IMR-90 (cell line): ENCODE measurements at regions not wholly inside any gene's neighbourhood (a gene's known extent, or its start where the extent isn't known, plus 50 kb on each side); places are given as distances from the start of the nearest gene placed in this dataset.

Experiments used
- ATAC-seq: fragments of 200-7000 bp; cut with Tn5 transposase; 2 replicates; pipeline ENCODE4 v1.9.1; 2020; ENCODE audit warnings: low read depth, mild to moderate bottlenecking, moderate library complexity
- BruUV-seq: library from RNA; stranded (reverse); fragments of 400-500 nt; replicated peaks from 2 replicates; lab custom pipeline; 2021; lab: Mats Ljungman, UMichigan
- CTCF ChIA-PET: fragments of 300-600 bp; formaldehyde crosslinking; extraction: SDS; loops from one replicate; lab custom pipeline; 2021; ENCODE audit warnings: antibody characterized with exemption; lab: Yijun Ruan, JAX
- POLR2A ChIA-PET: fragments of 300-600 bp; sonication (Branson Sonifier 250); formaldehyde crosslinking; loops from one replicate; lab custom pipeline; 2022; ENCODE audit warnings: antibody characterized with exemption; ENCODE audit not compliant: unreplicated experiment; lab: Charles Lee
- DNase-seq: peaks from one replicate; pipeline ENCODE4 v3.0.0; 2013
- H2AFZ ChIP-seq: replicated peaks from 2 replicates; pipeline ENCODE3; 2013; ENCODE audit warnings: low read length, mild to moderate bottlenecking; ENCODE audit not compliant: poor library complexity
- H2AK5ac ChIP-seq: 2 replicates; pipeline ENCODE4 v1.6.1; 2013; ENCODE audit warnings: low read depth, low read length, inconsistent platforms
- H2AK9ac ChIP-seq: replicated peaks from 2 replicates; pipeline ENCODE3; 2013; ENCODE audit warnings: mild to moderate bottlenecking, low read depth, low read length, moderate library complexity; ENCODE audit not compliant: poor library complexity
- H2BK120ac ChIP-seq: 2 replicates; pipeline ENCODE4 v1.6.1; 2013; ENCODE audit warnings: low read depth, low read length, inconsistent platforms
- H2BK15ac ChIP-seq: 3 replicates; pipeline ENCODE4 v1.6.1; 2013; ENCODE audit warnings: low read depth, low read length, inconsistent platforms
- H2BK20ac ChIP-seq: 2 replicates; pipeline ENCODE4 v1.6.1; 2013; ENCODE audit warnings: low read depth, mild to moderate bottlenecking, inconsistent platforms, low read length, moderate library complexity
- H2BK5ac ChIP-seq: 2 replicates; pipeline ENCODE4 v1.6.1; 2013; ENCODE audit warnings: mild to moderate bottlenecking, low read depth, low read length, inconsistent platforms; ENCODE audit not compliant: poor library complexity, severe bottlenecking
- H3K14ac ChIP-seq: replicated peaks from 2 replicates; pipeline ENCODE4 v1.6.1; 2013; ENCODE audit warnings: low read depth, low read length, inconsistent platforms
- H3K18ac ChIP-seq: 2 replicates; pipeline ENCODE4 v1.6.1; 2013; ENCODE audit warnings: low read depth, low read length, control low read depth
- H3K23ac ChIP-seq: 2 replicates; pipeline ENCODE4 v1.6.1; 2013; ENCODE audit warnings: low read depth, low read length, inconsistent platforms
- H3K27ac ChIP-seq: 2 replicates; pipeline ENCODE4 v1.5.1; 2013; ENCODE audit warnings: mild to moderate bottlenecking, control low read depth, low read length; ENCODE audit not compliant: insufficient read depth
- H3K27me3 ChIP-seq: 2 replicates; pipeline ENCODE4 v1.6.1; 2013; ENCODE audit warnings: low read length; ENCODE audit not compliant: control insufficient read depth, insufficient read depth
- H3K36me3 ChIP-seq: 2 replicates; pipeline ENCODE4 v1.6.1; 2013; ENCODE audit warnings: low read length, mixed read lengths; ENCODE audit not compliant: control insufficient read depth, insufficient read depth
- H3K4ac ChIP-seq: 2 replicates; pipeline ENCODE4 v1.6.1; 2013; ENCODE audit warnings: low read depth, low read length, inconsistent platforms
- H3K4me1 ChIP-seq: 2 replicates; pipeline ENCODE4 v1.6.1; 2013; ENCODE audit warnings: low read length, mixed read lengths; ENCODE audit not compliant: control insufficient read depth, insufficient read depth
- H3K4me2 ChIP-seq: 2 replicates; pipeline ENCODE4 v1.6.1; 2013; ENCODE audit warnings: low read depth, mild to moderate bottlenecking, control low read depth, low read length, moderate library complexity
- H3K4me3 ChIP-seq: 2 replicates; pipeline ENCODE4 v1.5.1; 2013; ENCODE audit warnings: low read depth, mild to moderate bottlenecking, control low read depth, low read length, moderate library complexity; ENCODE audit not compliant: insufficient read depth
- H3K56ac ChIP-seq: 2 replicates; pipeline ENCODE4 v1.6.1; 2013; ENCODE audit warnings: low read length, inconsistent platforms; ENCODE audit not compliant: insufficient read depth; ENCODE audit errors: extremely low read depth
- H3K79me1 ChIP-seq, 2 experiments: 2 replicates each; pipeline ENCODE4 v1.6.1; 2013; ENCODE audit warnings: low read length in 2 of 2, inconsistent platforms in 1 of 2, low read depth in 1 of 2
- H3K9ac ChIP-seq: 2 replicates; pipeline ENCODE4 v1.6.1; 2013; ENCODE audit warnings: low read depth, low read length, control low read depth
- H3K9me1 ChIP-seq: 2 replicates; pipeline ENCODE4 v1.6.1; 2013; ENCODE audit warnings: low read length, inconsistent platforms; ENCODE audit not compliant: insufficient read depth
- H3K9me3 ChIP-seq: 2 replicates; pipeline ENCODE4 v1.6.1; 2013; ENCODE audit warnings: low read length; ENCODE audit not compliant: control insufficient read depth, insufficient read depth
- H4K20me1 ChIP-seq: 2 replicates; pipeline ENCODE4 v1.6.1; 2013; ENCODE audit warnings: low read length, inconsistent platforms; ENCODE audit not compliant: insufficient read depth
- H4K5ac ChIP-seq: 2 replicates; pipeline ENCODE4 v1.6.1; 2013; ENCODE audit warnings: mild to moderate bottlenecking, low read depth, low read length, control low read depth
- H4K8ac ChIP-seq, 2 experiments: 2 replicates each; pipeline ENCODE4 v1.6.1; 2013; ENCODE audit warnings: low read depth in 2 of 2, low read length in 2 of 2, control low read depth in 1 of 2, inconsistent platforms in 1 of 2
- H4K91ac ChIP-seq: 2 replicates; pipeline ENCODE4 v1.6.1; 2013; ENCODE audit warnings: low read depth, low read length, inconsistent platforms; ENCODE audit not compliant: insufficient read depth
- BHLHE40 ChIP-seq: fragments of 150-350 bp; IDR thresholded peaks from 2 replicates; pipeline ENCODE4 v1.6.1; 2016; ENCODE audit warnings: mild to moderate bottlenecking, low read depth, low read length
- CEBPB ChIP-seq: IDR thresholded peaks from 2 replicates; pipeline ENCODE4 v1.6.1; 2012; ENCODE audit warnings: low read depth, low read length, improper control_type of control experiment
- CHD1 ChIP-seq: IDR thresholded peaks from 2 replicates; pipeline ENCODE4 v1.6.1; 2012; ENCODE audit warnings: low read depth, low read length, improper control_type of control experiment
- CTCF ChIP-seq: conservative IDR thresholded peaks from 2 replicates; pipeline ENCODE4 v1.5.1; 2012; ENCODE audit warnings: mild to moderate bottlenecking, low read depth, low read length, improper control_type of control experiment
- ELK1 ChIP-seq: fragments of 150-350 bp; IDR thresholded peaks from 2 replicates; pipeline ENCODE4 v1.6.1; 2016; ENCODE audit warnings: low read depth, mild to moderate bottlenecking, low read length, moderate library complexity, borderline replicate concordance
- FOS ChIP-seq: fragments of 150-350 bp; IDR thresholded peaks from 2 replicates; pipeline ENCODE4 v1.6.1; 2016; ENCODE audit warnings: low read depth, low read length
- MAFK ChIP-seq: IDR thresholded peaks from 2 replicates; pipeline ENCODE4 v1.6.1; 2012; ENCODE audit warnings: low read depth, low read length, improper control_type of control experiment
- MAZ ChIP-seq: IDR thresholded peaks from 2 replicates; pipeline ENCODE4 v1.6.1; 2012; ENCODE audit warnings: low read depth, mild to moderate bottlenecking, low read length, improper control_type of control experiment, moderate library complexity, borderline replicate concordance
- MXI1 ChIP-seq: IDR thresholded peaks from 2 replicates; pipeline ENCODE4 v1.6.1; 2012; ENCODE audit warnings: low read depth, mild to moderate bottlenecking, low read length, moderate library complexity, borderline replicate concordance
- NFE2L2 ChIP-seq: fragments of 150-350 bp; IDR thresholded peaks from 2 replicates; pipeline ENCODE4 v1.6.1; 2016; ENCODE audit warnings: low read depth, mild to moderate bottlenecking, low read length
- POLR2A ChIP-seq: IDR thresholded peaks from 2 replicates; pipeline ENCODE4 v1.6.1; 2012; ENCODE audit warnings: mild to moderate bottlenecking, low read depth, low read length
- RAD21 ChIP-seq: IDR thresholded peaks from 2 replicates; pipeline ENCODE4 v1.6.1; 2012; ENCODE audit warnings: low read length, improper control_type of control experiment
- RCOR1 ChIP-seq: IDR thresholded peaks from 2 replicates; pipeline ENCODE4 v1.6.1; 2012; ENCODE audit warnings: mild to moderate bottlenecking, low read length, improper control_type of control experiment; ENCODE audit not compliant: insufficient replicate concordance
- RFX5 ChIP-seq: IDR thresholded peaks from 2 replicates; pipeline ENCODE4 v1.8.0; 2012; ENCODE audit warnings: low read depth, mild to moderate bottlenecking, low read length, moderate library complexity
- SMC3 ChIP-seq: fragments of 150-350 bp; IDR thresholded peaks from 2 replicates; pipeline ENCODE4 v1.6.1; 2016; ENCODE audit warnings: low read depth, mild to moderate bottlenecking, antibody characterized with exemption, low read length, moderate library complexity
- USF2 ChIP-seq: fragments of 150-350 bp; IDR thresholded peaks from 2 replicates; pipeline ENCODE4 v1.6.1; 2017; ENCODE audit warnings: mild to moderate bottlenecking, antibody characterized with exemption, low read length, low read depth
- WGBS, 2 experiments: methylation state at CpG; one replicate each; pipeline versions ENCODE4 v1.1.5 to v1.1.7; 2013; ENCODE audit warnings: missing lambda C conversion rate in 2 of 2; ENCODE audit not compliant: insufficient read length in 1 of 2; ENCODE audit errors: extremely low coverage in 2 of 2; 5-methylcytosine and 5-hydroxymethylcytosine counted together
- dilution Hi-C: fragments of 300-500 bp; cut with HindIII; formaldehyde crosslinking; loops from one replicate; pipeline ENCODE4 v1.14.3; 2018; ENCODE audit warnings: low sequenced_read_pairs; ENCODE audit not compliant: unreplicated experiment
- in situ Hi-C: fragments of 300-500 bp; cut with MboI; formaldehyde crosslinking; loops from 3 replicates; pipeline ENCODE4 v1.14.3; 2019; ENCODE audit warnings: low sequenced_read_pairs, inconsistent platforms, mixed read lengths
- intact Hi-C: fragments of 100-400 bp; cut with micrococcal nuclease; formaldehyde crosslinking; loops from 2 replicates; pipeline ENCODE4 v1.10.0; 2022

GRCh38 chr5:5018578-5018970 lies 121.6 kb upstream of the ADAMTS16 start:
- Histone ChIP-seq H3K9me3 (peaks cover 21% of the 10 kb centered on the region), H3K14ac (no peak overlapping the region), H2AK5ac (no peak overlapping the region), H3K4me1 (no peaks in the 10 kb centered on the region), H4K5ac (no peak overlapping the region), H3K79me1 (no peaks in the 10 kb centered on the region), H3K27ac (no peak overlapping the region), H3K56ac (no peak overlapping the region), H4K20me1 (no peaks in the 10 kb centered on the region), H2BK120ac (no peak overlapping the region), H4K91ac (no peak overlapping the region), H3K9me1 (no peaks in the 10 kb centered on the region), H2BK15ac (no peak overlapping the region), H3K23ac (no peak overlapping the region), H3K27me3 (no peaks in the 10 kb centered on the region), H3K4me2 (no peak overlapping the region), H2AFZ (no peak overlapping the region), H3K18ac (no peak overlapping the region), H3K4me3 (no peak overlapping the region), H3K4ac (no peak overlapping the region), H4K8ac (no peak overlapping the region), H3K36me3 (no peaks in the 10 kb centered on the region), H3K9ac (no peak overlapping the region), H2AK9ac (no peak overlapping the region), H2BK20ac (no peak overlapping the region), H2BK5ac (no peak overlapping the region)
- dilution Hi-C loops: no loop called here
- ATAC-seq (no peak), DNase-seq (no peak)
- in situ Hi-C loops: no loop called here
- POLR2A ChIA-PET: no interaction called here
- TF ChIP-seq CEBPB (no peak), MXI1 (no peak), RFX5 (no peak), MAFK (no peak), SMC3 (no peak), RCOR1 (no peak), MAZ (no peak), BHLHE40 (no peak), ELK1 (no peak), CHD1 (no peak), CTCF (no peak), RAD21 (no peak), USF2 (no peak), POLR2A (no peak), FOS (no peak), NFE2L2 (no peak)
- BruUV-seq: no TSS peak
- intact Hi-C loops: no loop called here
- CTCF ChIA-PET: no interaction called here
- WGBS, 2 experiments: 10% methylated on average over 2 of the region's 4 CpGs; no CpG with 5 or more reads in 1 of the 2 experiments
